H9 (cell line): ENCODE measurements at regions not wholly inside any gene's neighbourhood (a gene's known extent, or its start where the extent isn't known, plus 50 kb on each side); places are given as distances from the start of the nearest gene placed in this dataset.

Experiments
- DNase-seq: peaks from one replicate; pipeline ENCODE4 v3.0.0-alpha.2; 2017
- H2AFZ ChIP-seq: one replicate; pipeline ENCODE4 v1.6.1; 2013; ENCODE audit warnings: mild to moderate bottlenecking, low read length, control low read depth, moderate library complexity
- H2AK5ac ChIP-seq: 2 replicates; pipeline ENCODE4 v1.6.1; 2013; ENCODE audit warnings: low read length, control low read depth, mixed read lengths; ENCODE audit not compliant: insufficient read length
- H2BK120ac ChIP-seq: one replicate; pipeline ENCODE4 v1.6.1; 2013; ENCODE audit warnings: low read depth, mild to moderate bottlenecking, low read length, control low read depth, inconsistent platforms; ENCODE audit not compliant: poor library complexity, severe bottlenecking
- H2BK12ac ChIP-seq: 2 replicates; pipeline ENCODE4 v1.6.1; 2013; ENCODE audit warnings: low read length, control low read depth, mixed read lengths, low read depth; ENCODE audit not compliant: insufficient read length
- H2BK15ac ChIP-seq: 2 replicates; pipeline ENCODE4 v1.6.1; 2013; ENCODE audit warnings: low read depth, low read length, control low read depth
- H2BK20ac ChIP-seq: one replicate; pipeline ENCODE4 v1.6.1; 2013; ENCODE audit warnings: low read depth, mild to moderate bottlenecking, low read length, control low read depth, inconsistent platforms; ENCODE audit not compliant: poor library complexity, severe bottlenecking
- H2BK5ac ChIP-seq: 2 replicates; pipeline ENCODE4 v1.6.1; 2013; ENCODE audit warnings: low read length, control low read depth, mixed read lengths; ENCODE audit not compliant: insufficient read length
- H3K14ac ChIP-seq: 2 replicates; pipeline ENCODE4 v1.6.1; 2013; ENCODE audit warnings: low read length, control low read depth; ENCODE audit not compliant: insufficient read depth
- H3K18ac ChIP-seq: 2 replicates; pipeline ENCODE4 v1.6.1; 2013; ENCODE audit warnings: low read depth, mild to moderate bottlenecking, mixed read lengths, low read length, control low read depth; ENCODE audit not compliant: insufficient read length
- H3K23ac ChIP-seq: 2 replicates; pipeline ENCODE4 v1.6.1; 2013; ENCODE audit warnings: low read length, control low read depth, mixed read lengths, low read depth; ENCODE audit not compliant: insufficient read length
- H3K23me2 ChIP-seq: 2 replicates; pipeline ENCODE4 v1.6.1; 2013; ENCODE audit warnings: low read depth, mild to moderate bottlenecking, mixed read lengths, low read length, control low read depth; ENCODE audit not compliant: insufficient read length, poor library complexity, severe bottlenecking
- H3K27ac ChIP-seq: 2 replicates; pipeline ENCODE4 v1.5.1; 2013; ENCODE audit warnings: low read length, control low read depth, mixed read lengths, low read depth; ENCODE audit not compliant: insufficient read length
- H3K27me3 ChIP-seq: 2 replicates; pipeline ENCODE4 v1.6.1; 2013; ENCODE audit warnings: low read length, control low read depth, inconsistent platforms; ENCODE audit not compliant: insufficient read depth
- H3K4ac ChIP-seq: 2 replicates; pipeline ENCODE4 v1.6.1; 2013; ENCODE audit warnings: low read depth, mild to moderate bottlenecking, control low read depth, inconsistent platforms, low read length, moderate library complexity
- H3K4me1 ChIP-seq: 2 replicates; pipeline ENCODE4 v1.6.1; 2013; ENCODE audit warnings: low read length, control low read depth, inconsistent platforms; ENCODE audit not compliant: insufficient read depth
- H3K4me2 ChIP-seq: 2 replicates; pipeline ENCODE4 v1.6.1; 2013; ENCODE audit warnings: low read length, control low read depth, mixed read lengths; ENCODE audit not compliant: insufficient read length, insufficient read depth
- H3K56ac ChIP-seq: 2 replicates; pipeline ENCODE4 v1.6.1; 2013; ENCODE audit warnings: low read depth, mild to moderate bottlenecking, mixed read lengths, low read length, control low read depth; ENCODE audit not compliant: insufficient read length
- H3K79me1 ChIP-seq: 2 replicates; pipeline ENCODE4 v1.6.1; 2013; ENCODE audit warnings: low read depth, mild to moderate bottlenecking, moderate library complexity, low read length, control low read depth, inconsistent platforms; ENCODE audit not compliant: insufficient read depth, poor library complexity, severe bottlenecking
- H3K79me2 ChIP-seq: 2 replicates; pipeline ENCODE4 v1.6.1; 2013; ENCODE audit warnings: low read length, control low read depth, inconsistent platforms; ENCODE audit not compliant: insufficient read depth
- H3K9ac ChIP-seq: 2 replicates; pipeline ENCODE4 v1.6.1; 2013; ENCODE audit warnings: low read length, control low read depth, mixed read lengths; ENCODE audit not compliant: insufficient read length; ENCODE audit errors: extremely low read depth
- H3K9me3 ChIP-seq: one replicate; pipeline ENCODE4 v1.6.1; 2013; ENCODE audit warnings: low read depth, low read length, inconsistent platforms; ENCODE audit not compliant: control insufficient read depth
- H3T11ph ChIP-seq: one replicate; pipeline ENCODE4 v1.6.1; 2013; ENCODE audit warnings: mild to moderate bottlenecking, low read length, control low read depth, inconsistent platforms
- H4K20me1 ChIP-seq: one replicate; pipeline ENCODE4 v1.6.1; 2013; ENCODE audit not compliant: control insufficient read depth, insufficient read length, insufficient read depth
- H4K5ac ChIP-seq: 2 replicates; pipeline ENCODE4 v1.6.1; 2013; ENCODE audit warnings: low read depth, mild to moderate bottlenecking, mixed read lengths, low read length, control low read depth; ENCODE audit not compliant: insufficient read length
- H4K8ac ChIP-seq: replicated peaks from 2 replicates; pipeline ENCODE4 v1.6.1; 2013; ENCODE audit warnings: low read length, control low read depth, mixed read lengths, low read depth; ENCODE audit not compliant: insufficient read length
- H4K91ac ChIP-seq: 2 replicates; pipeline ENCODE4 v1.6.1; 2013; ENCODE audit warnings: low read depth, mild to moderate bottlenecking, moderate library complexity, mixed read lengths, low read length, control low read depth; ENCODE audit not compliant: insufficient read length
- H3K27ac Mint-ChIP-seq, 3 experiments: 2 replicates in 2 of 3; 3 replicates in 1 of 3; pipeline ENCODE4 v1.8.0; 2020 to 2021; ENCODE audit warnings: mixed read lengths in 3 of 3, mild to moderate bottlenecking in 1 of 3, moderate library complexity in 1 of 3
- H3K27me3 Mint-ChIP-seq: 2 replicates; pipeline ENCODE4 v1.8.0; 2021; ENCODE audit warnings: low read depth, mild to moderate bottlenecking, moderate library complexity, mixed read lengths
- H3K36me3 Mint-ChIP-seq, 3 experiments: 2 replicates in 2 of 3; 3 replicates in 1 of 3; pipeline ENCODE4 v1.8.0; 2020 to 2021; ENCODE audit warnings: low read depth in 3 of 3, mixed read lengths in 3 of 3; ENCODE audit not compliant: insufficient read depth in 1 of 3
- H3K4me1 Mint-ChIP-seq, 2 experiments: 2 replicates each; pipeline ENCODE4 v1.8.0; 2020; ENCODE audit warnings: mixed read lengths in 2 of 2
- H3K4me3 Mint-ChIP-seq, 2 experiments: 2 replicates in 1 of 2; 3 replicates in 1 of 2; pipeline ENCODE4 v1.8.0; 2020 to 2021; ENCODE audit warnings: mild to moderate bottlenecking in 2 of 2, mixed read lengths in 2 of 2, moderate library complexity in 1 of 2
- H3K9me3 Mint-ChIP-seq, 2 experiments: 2 replicates in 1 of 2; 3 replicates in 1 of 2; pipeline ENCODE4 v1.8.0; 2020; ENCODE audit warnings: mild to moderate bottlenecking in 2 of 2, mixed read lengths in 2 of 2, moderate library complexity in 1 of 2
- CTCF ChIP-seq: fragments of 200-600 bp; sonication (generic); conservative IDR thresholded peaks from 3 replicates; pipeline ENCODE4 v1.8.0; 2021; ENCODE audit warnings: antibody characterized with exemption, mild to moderate bottlenecking

- H2AK5ac ChIP-seq: no peak overlapping the region
- H3K27ac ChIP-seq: no peak overlapping the region
- Mint-ChIP-seq H3K4me1 (no peaks in the 10 kb centered on the region), H3K9me3 (no peaks in the 10 kb centered on the region), H3K36me3 (no peaks in the 10 kb centered on the region), H3K4me3 (no peak overlapping the region), H3K27me3 (no peaks in the 10 kb centered on the region), H3K27ac (no peak overlapping the region)
- no peaks in the 10 kb centered on the region for H3K23me2 ChIP-seq
- no peak overlapping the region for H2BK120ac ChIP-seq
- H2BK15ac ChIP-seq: no peak overlapping the region
- no peaks in the 10 kb centered on the region for H3K79me1 ChIP-seq
- H4K5ac ChIP-seq: no peak overlapping the region
- H3K4me1 ChIP-seq: no peaks in the 10 kb centered on the region
- no peak overlapping the region for H3K9ac ChIP-seq
- H2BK20ac ChIP-seq: no peak overlapping the region
- no peak for DNase-seq
- H3T11ph ChIP-seq: no peak overlapping the region
- H3K4me2 ChIP-seq: no peak overlapping the region
- H3K27me3 ChIP-seq: no peaks in the 10 kb centered on the region
- H2BK5ac ChIP-seq: no peak overlapping the region
- no peaks in the 10 kb centered on the region for H3K9me3 ChIP-seq
- no peak overlapping the region for H2AFZ ChIP-seq
- no peak overlapping the region for H3K4ac ChIP-seq
- H4K91ac ChIP-seq: no peak overlapping the region
- no peak for TF ChIP-seq CTCF
- H3K79me2 ChIP-seq: no peaks in the 10 kb centered on the region
- no peak overlapping the region for H4K8ac ChIP-seq
- H3K14ac ChIP-seq: no peak overlapping the region
- no peak overlapping the region for H2BK12ac ChIP-seq
- H3K18ac ChIP-seq: no peak overlapping the region
- no peak overlapping the region for H3K23ac ChIP-seq
- no peak overlapping the region for H3K56ac ChIP-seq
- H4K20me1 ChIP-seq: no peaks in the 10 kb centered on the region
Measured at GRCh38 chr13:104766319-104766718, 1700.1 kb upstream of the SLC10A2 start.
